Spleen (tissue), 7 donors: ENCODE measurements at regions not wholly inside any gene's neighbourhood (a gene's known extent, or its start where the extent isn't known, plus 50 kb on each side); places are given as distances from the start of the nearest gene placed in this dataset.

Experiments used
- POLR2AphosphoS5 ChIP-seq, 3 donors: sonication (generic); formaldehyde crosslinking; IDR thresholded peaks; one replicate each; pipeline ENCODE4 v1.5.1; 2017; ENCODE audit warnings: antibody characterized with exemption in 3 of 3
- TF ChIP-seq, protein P1 (sequence below), 11 experiments: fragments of 200-600 bp in 7 of 11; fragments of 450-650 bp in 4 of 11; sonication (generic) in 4 of 11; IDR thresholded peaks in 8 of 11; conservative IDR thresholded peaks in 3 of 11; 1 replicate in 7 of 11; 2 replicates in 4 of 11; pipeline versions ENCODE4 v1.4.0 to v1.8.0; 2016 to 2021; ENCODE audit warnings: antibody characterized with exemption in 11 of 11, inconsistent platforms in 4 of 11, mild to moderate bottlenecking in 1 of 11
- donor health status: DM: no; HTN: no; CAD: no; lungs with moderate emphysema.
- donor health status: DM: no; HTN: no; CAD: no.
- donor health status: DM: no; HTN: no; CAD: no.

DNA sequence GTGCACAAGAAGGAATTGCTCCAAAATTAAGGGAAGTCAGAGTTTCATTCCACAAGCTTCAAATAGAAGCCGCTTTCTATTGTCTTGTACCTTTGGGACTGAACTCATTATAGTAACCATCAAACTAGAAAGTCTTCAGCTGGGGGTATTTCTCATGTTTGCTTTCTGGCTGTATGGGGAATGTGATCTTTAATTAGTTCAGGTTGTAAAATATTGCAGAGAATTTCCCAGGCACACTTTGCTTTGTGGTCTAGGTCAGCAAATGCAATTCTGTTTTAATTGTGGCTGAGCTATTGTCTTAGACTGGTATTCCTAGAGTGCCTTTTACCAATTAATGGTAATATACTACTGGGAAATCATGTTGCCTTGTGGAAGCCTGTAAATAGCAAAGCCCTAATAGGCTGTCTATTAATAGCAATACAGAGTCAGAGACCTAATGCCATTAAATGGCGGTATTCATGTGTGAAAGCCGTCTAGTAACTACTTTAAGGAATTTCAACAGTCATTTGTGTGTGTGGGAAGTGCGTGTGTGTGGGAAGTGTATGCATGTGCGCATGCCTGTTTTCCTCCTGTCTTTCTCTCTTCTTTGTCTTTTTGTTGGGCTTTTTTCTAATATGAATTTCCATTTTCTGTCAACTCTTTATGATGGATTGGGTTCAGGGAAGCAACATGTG is 276.6 kb downstream of the FAT3 start:
- TF ChIP-seq, protein P1, sequence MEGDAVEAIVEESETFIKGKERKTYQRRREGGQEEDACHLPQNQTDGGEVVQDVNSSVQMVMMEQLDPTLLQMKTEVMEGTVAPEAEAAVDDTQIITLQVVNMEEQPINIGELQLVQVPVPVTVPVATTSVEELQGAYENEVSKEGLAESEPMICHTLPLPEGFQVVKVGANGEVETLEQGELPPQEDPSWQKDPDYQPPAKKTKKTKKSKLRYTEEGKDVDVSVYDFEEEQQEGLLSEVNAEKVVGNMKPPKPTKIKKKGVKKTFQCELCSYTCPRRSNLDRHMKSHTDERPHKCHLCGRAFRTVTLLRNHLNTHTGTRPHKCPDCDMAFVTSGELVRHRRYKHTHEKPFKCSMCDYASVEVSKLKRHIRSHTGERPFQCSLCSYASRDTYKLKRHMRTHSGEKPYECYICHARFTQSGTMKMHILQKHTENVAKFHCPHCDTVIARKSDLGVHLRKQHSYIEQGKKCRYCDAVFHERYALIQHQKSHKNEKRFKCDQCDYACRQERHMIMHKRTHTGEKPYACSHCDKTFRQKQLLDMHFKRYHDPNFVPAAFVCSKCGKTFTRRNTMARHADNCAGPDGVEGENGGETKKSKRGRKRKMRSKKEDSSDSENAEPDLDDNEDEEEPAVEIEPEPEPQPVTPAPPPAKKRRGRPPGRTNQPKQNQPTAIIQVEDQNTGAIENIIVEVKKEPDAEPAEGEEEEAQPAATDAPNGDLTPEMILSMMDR (IDR thresholded peaks at IDR 0.05 in 8 of 11, conservative IDR thresholded peaks at IDR 0.05 in 3 of 11), result no peak
- no peak for TF ChIP-seq POLR2AphosphoS5 (IDR thresholded peaks at IDR 0.05)
